KG1 (cell line): ENCODE measurements at regions not wholly inside any gene's neighbourhood (a gene's known extent, or its start where the extent isn't known, plus 50 kb on each side); places are given as distances from the start of the nearest gene placed in this dataset.
"Not testable (repeated sequence)": the region's sequence is repeated elsewhere in the genome, so short reads cannot be mapped to it uniquely, and the experiment has no call there.

Experiments
- DNase-seq: peaks from one replicate; lab custom pipeline; 2025; lab: John Stamatoyannopoulos, UW

- no peak for DNase-seq
Observed at GRCh38 chr4:67038228-67038566, 507.1 kb downstream of the CENPC start.

- DNase-seq: no peak
Observed at GRCh38 chr4:67037504-67038227, 507.6 kb downstream of the CENPC start.

GRCh38 chr4:67036791-67037190, 508.5 kb downstream of the CENPC start:
- DNase-seq: no peak

- DNase-seq: no peak
Observed at GRCh38 chr4:67035986-67036385, 509.3 kb downstream of the CENPC start.

GRCh38 chr4:67035501-67035900, 509.8 kb downstream of the CENPC start:
- DNase-seq: no peak

GRCh38 chr4:67030636-67031035, 514.7 kb downstream of the CENPC start:
- DNase-seq: no peak

- DNase-seq: no peak
Observed at GRCh38 chr4:67020438-67020797, 524.9 kb downstream of the CENPC start.

GRCh38 chr4:67019686-67020437, 525.4 kb downstream of the CENPC start:
- no peak for DNase-seq

- DNase-seq: no peak
Observed at GRCh38 chr4:67014592-67014991, 530.7 kb downstream of the CENPC start.

GRCh38 chr4:67006791-67007190, 538.5 kb downstream of the CENPC start:
- no peak for DNase-seq

GRCh38 chr4:66991521-66991920, 553.8 kb downstream of the CENPC start:
- no peak for DNase-seq

GRCh38 chr4:66974665-66975064, 570.6 kb downstream of the CENPC start:
- DNase-seq: no peak

- DNase-seq: no peak
Observed at GRCh38 chr4:66972087-66972486, 573.2 kb downstream of the CENPC start.

- no peak for DNase-seq
Observed at GRCh38 chr4:66964467-66964866, 580.8 kb downstream of the CENPC start.

GRCh38 chr4:66963084-66963483, 582.2 kb downstream of the CENPC start:
- no peak for DNase-seq

- no peak for DNase-seq
Observed at GRCh38 chr4:66959207-66959606, 586.1 kb downstream of the CENPC start.

GRCh38 chr4:66956852-66957251, 588.5 kb downstream of the CENPC start:
- no peak for DNase-seq

- no peak for DNase-seq
Observed at GRCh38 chr4:66956426-66956825, 588.9 kb downstream of the CENPC start.

- DNase-seq: no peak
Observed at GRCh38 chr4:66955784-66956183, 589.5 kb downstream of the CENPC start.

- no peak for DNase-seq
Observed at GRCh38 chr4:66949419-66949818, 595.9 kb downstream of the CENPC start.

GRCh38 chr4:66946761-66947160, 598.5 kb downstream of the CENPC start:
- no peak for DNase-seq

GRCh38 chr4:66943112-66943511, 602.2 kb downstream of the CENPC start:
- DNase-seq: no peak

- not testable (repeated sequence) for DNase-seq
Observed at GRCh38 chr4:66931981-66932380, 613.3 kb downstream of the CENPC start.

- no peak for DNase-seq
Observed at GRCh38 chr4:66930206-66930605, 615.1 kb downstream of the CENPC start.
